Adrenal gland (tissue), 9 donors: ENCODE measurements at regions not wholly inside any gene's neighbourhood (a gene's known extent, or its start where the extent isn't known, plus 50 kb on each side); places are given as distances from the start of the nearest gene placed in this dataset.

Experiments used
- DNase-seq, 7 donors: peaks; one replicate each; pipeline ENCODE4 v3.0.0-alpha.2; 2019 to 2020
- H3K27ac ChIP-seq, 5 donors: fragments of 200-600 bp; sonication (generic) in 4 of 5; 1 replicate in 3 of 5; 2 replicates in 2 of 5; pipeline versions ENCODE4 v1.5.1 to v1.8.0; 2016 to 2020; ENCODE audit warnings: mild to moderate bottlenecking in 1 of 5
- H3K27me3 ChIP-seq: fragments of 200-600 bp; 2 replicates; pipeline ENCODE4 v1.8.0; 2021
- H3K36me3 ChIP-seq, 2 donors: fragments of 200-600 bp; replicated peaks in 1 of 2; 1 replicate in 1 of 2; 2 replicates in 1 of 2; pipeline versions ENCODE4 v1.5.1 to v1.8.0; 2018 to 2022
- H3K4me1 ChIP-seq, 2 donors: fragments of 200-600 bp; replicated peaks in 1 of 2; 1 replicate in 1 of 2; 2 replicates in 1 of 2; pipeline versions ENCODE4 v1.5.1 to v1.8.0; 2018 to 2021
- H3K4me3 ChIP-seq, 4 donors: fragments of 200-600 bp; sonication (generic) in 3 of 4; one replicate each; pipeline ENCODE4 v1.5.1; 2016 to 2018
- H3K9me3 ChIP-seq, 3 donors: fragments of 200-600 bp; sonication (generic) in 1 of 3; replicated peaks in 1 of 3; 1 replicate in 2 of 3; 2 replicates in 1 of 3; pipeline versions ENCODE4 v1.5.1 to v1.8.0; 2016 to 2021
- CTCF ChIP-seq, 6 experiments: fragments of 450-650 bp in 4 of 6; fragments of 200-600 bp in 2 of 6; sonication (generic) in 1 of 6; IDR thresholded peaks; 1 replicate in 5 of 6; 2 replicates in 1 of 6; pipeline versions ENCODE4 v1.5.1 to v1.8.0; 2016 to 2021; ENCODE audit warnings: antibody characterized with exemption in 6 of 6, mild to moderate bottlenecking in 2 of 6, moderate library complexity in 1 of 6
- POLR2A ChIP-seq, 2 donors: fragments of 450-650 bp; IDR thresholded peaks; one replicate each; pipeline ENCODE4 v1.6.1; 2017; ENCODE audit warnings: antibody characterized with exemption in 2 of 2, mild to moderate bottlenecking in 2 of 2, moderate library complexity in 1 of 2
- WGBS, 4 donors: extraction: QIAGEN DNeasy Blood & Tissue Kit in 2 of 4; methylation state at CpG; one replicate each; pipeline versions ENCODE4 v1.1.5 to v1.1.7; 2013 to 2017; 5-methylcytosine and 5-hydroxymethylcytosine counted together
- intact Hi-C, 2 donors: fragments of 100-400 bp; cut with DNase I; formaldehyde crosslinking; loops; one replicate each; pipeline versions ENCODE4 v1.14.1 to v1.15.0; 2022 to 2023
- donor health status: healthy with polysubstance abuse.
- donor health status: Bipolar disorder and iron deficiency.
- donor health status: DM: yes; HTN: yes; CAD: no.
- donor health status: DM: no; HTN: no; CAD: no.
- donor health status: DM: no; HTN: no; CAD: no.

- Histone ChIP-seq H3K36me3 (no peaks in the 10 kb centered on the region), H3K4me3 (no peak overlapping the region), H3K4me1 (no peaks in the 10 kb centered on the region), H3K27ac (no peak overlapping the region), H3K27me3 (no peaks in the 10 kb centered on the region), H3K9me3 (no peaks in the 10 kb centered on the region)
- intact Hi-C loops: no loop called here
- 74 to 84% (median 78%) methylated on average over 11 to 15 of the region's 15 CpGs for WGBS, 4 donors
- no peak for TF ChIP-seq POLR2A (IDR thresholded peaks at IDR 0.05)
- no peak for TF ChIP-seq CTCF (IDR thresholded peaks at IDR 0.05)
- DNase-seq: no peak
Observed at GRCh38 chr2:9699139-9700108, 68.6 kb upstream of the YWHAQ start.

- no peaks in the 10 kb centered on the region for H3K27me3 ChIP-seq
- DNase-seq: no peak
- intact Hi-C loops: no loop called here
- H3K4me1 ChIP-seq: no peaks in the 10 kb centered on the region
- WGBS, 4 donors: 55 to 76% (median 64%) methylated on average over 4 of the region's 4 CpGs
- no peaks in the 10 kb centered on the region for H3K36me3 ChIP-seq
- H3K27ac ChIP-seq: no peak overlapping the region
- no peaks in the 10 kb centered on the region for H3K9me3 ChIP-seq
- TF ChIP-seq POLR2A (IDR thresholded peaks at IDR 0.05): no peak
- no peak for TF ChIP-seq CTCF (IDR thresholded peaks at IDR 0.05)
- no peak overlapping the region for H3K4me3 ChIP-seq
Observed at GRCh38 chr2:9700109-9700495, 69.3 kb upstream of the YWHAQ start.

- Histone ChIP-seq H3K9me3 (no peaks in the 10 kb centered on the region), H3K4me1 (no peaks in the 10 kb centered on the region), H3K4me3 (no peak overlapping the region), H3K36me3 (no peaks in the 10 kb centered on the region), H3K27ac (no peak overlapping the region), H3K27me3 (no peaks in the 10 kb centered on the region)
- WGBS, 4 donors: 75 to 95% (median 86%) methylated on average over 3 of the region's 3 CpGs
- DNase-seq: no peak
- TF ChIP-seq CTCF (IDR thresholded peaks at IDR 0.05) (no peak), POLR2A (IDR thresholded peaks at IDR 0.05) (no peak)
- intact Hi-C loops: no loop called here
Observed at GRCh38 chr2:9702604-9703084, 71.8 kb upstream of the YWHAQ start.

GRCh38 chr2:9703085-9703678 is 72.4 kb upstream of the YWHAQ start:
- DNase-seq: peak in 2 of 7 donors; percentile 8 to 25
- WGBS, 4 donors: 51 to 100% (median 59%) methylated on average over 1 to 11 of the region's 11 CpGs
- TF ChIP-seq POLR2A (IDR thresholded peaks at IDR 0.05) (no peak), CTCF (IDR thresholded peaks at IDR 0.05) (no peak)
- Histone ChIP-seq H3K4me3 (no peak overlapping the region), H3K27ac (no peak overlapping the region), H3K9me3 (no peaks in the 10 kb centered on the region), H3K36me3 (no peaks in the 10 kb centered on the region), H3K27me3 (no peaks in the 10 kb centered on the region), H3K4me1 (no peaks in the 10 kb centered on the region)
- intact Hi-C loops: no loop called here
